ENCODE measurements at regions not wholly inside any gene's neighbourhood (a gene's known extent, or its start where the extent isn't known, plus 50 kb on each side); places are given as distances from the start of the nearest gene placed in this dataset.

- TF ChIP-seq, protein P1, sequence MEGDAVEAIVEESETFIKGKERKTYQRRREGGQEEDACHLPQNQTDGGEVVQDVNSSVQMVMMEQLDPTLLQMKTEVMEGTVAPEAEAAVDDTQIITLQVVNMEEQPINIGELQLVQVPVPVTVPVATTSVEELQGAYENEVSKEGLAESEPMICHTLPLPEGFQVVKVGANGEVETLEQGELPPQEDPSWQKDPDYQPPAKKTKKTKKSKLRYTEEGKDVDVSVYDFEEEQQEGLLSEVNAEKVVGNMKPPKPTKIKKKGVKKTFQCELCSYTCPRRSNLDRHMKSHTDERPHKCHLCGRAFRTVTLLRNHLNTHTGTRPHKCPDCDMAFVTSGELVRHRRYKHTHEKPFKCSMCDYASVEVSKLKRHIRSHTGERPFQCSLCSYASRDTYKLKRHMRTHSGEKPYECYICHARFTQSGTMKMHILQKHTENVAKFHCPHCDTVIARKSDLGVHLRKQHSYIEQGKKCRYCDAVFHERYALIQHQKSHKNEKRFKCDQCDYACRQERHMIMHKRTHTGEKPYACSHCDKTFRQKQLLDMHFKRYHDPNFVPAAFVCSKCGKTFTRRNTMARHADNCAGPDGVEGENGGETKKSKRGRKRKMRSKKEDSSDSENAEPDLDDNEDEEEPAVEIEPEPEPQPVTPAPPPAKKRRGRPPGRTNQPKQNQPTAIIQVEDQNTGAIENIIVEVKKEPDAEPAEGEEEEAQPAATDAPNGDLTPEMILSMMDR (IDR thresholded peaks at IDR 0.05; ENCODE audit: unreplicated experiment), result no peak
- Mint-ChIP-seq H3K36me3 (ENCODE audit: insufficient read depth, unreplicated experiment) (no peaks in the 10 kb centered on the region), H3K9me3 (ENCODE audit: unreplicated experiment) (peaks cover 8% of the 10 kb centered on the region), H3K4me3 (ENCODE audit: unreplicated experiment) (no peak overlapping the region), H3K4me1 (ENCODE audit: insufficient read depth, unreplicated experiment) (no peaks in the 10 kb centered on the region), H3K27ac (ENCODE audit: low read depth, unreplicated experiment) (no peak overlapping the region), H3K27me3 (ENCODE audit: insufficient read depth, unreplicated experiment) (no peaks in the 10 kb centered on the region)
- CTCF ChIA-PET, result no interaction called here
- BruUV-seq (replicated peaks), result no TSS peak
- intact Hi-C loops (cut with micrococcal nuclease), result no loop called here
- DNase-seq (ENCODE audit: unreplicated experiment), result no peak
- POLR2A ChIA-PET, result no interaction called here
These were observed 52.0 kb upstream of the FGGY start for GRCh38 chr1:59244891-59245290.
